Esophagus mucosa (tissue), 1 donor: ENCODE measurements at regions not wholly inside any gene's neighbourhood (a gene's known extent, or its start where the extent isn't known, plus 50 kb on each side); places are given as distances from the start of the nearest gene placed in this dataset.

Experiments
- ATAC-seq: fragments of 200-7000 bp; cut with Tn5 transposase; one replicate; pipeline ENCODE4 v1.9.1; 2020
- donor health status: DM: yes; HTN: yes; CAD: no.

GRCh38 chr6:29884261-29884660 lies 56.6 kb downstream of the HLA-G start:
- no peak for ATAC-seq

GRCh38 chr6:29886701-29887100 lies 55.6 kb upstream of the HLA-A start:
- ATAC-seq = no peak

- ATAC-seq = peak; percentile 47
Observed at GRCh38 chr6:29887330-29887818, 55.0 kb upstream of the HLA-A start.

GRCh38 chr6:29887819-29888776 lies 54.2 kb upstream of the HLA-A start:
- peak; percentile 88 for ATAC-seq
